ENCODE measurements at regions not wholly inside any gene's neighbourhood (a gene's known extent, or its start where the extent isn't known, plus 50 kb on each side); places are given as distances from the start of the nearest gene placed in this dataset.

DNA sequence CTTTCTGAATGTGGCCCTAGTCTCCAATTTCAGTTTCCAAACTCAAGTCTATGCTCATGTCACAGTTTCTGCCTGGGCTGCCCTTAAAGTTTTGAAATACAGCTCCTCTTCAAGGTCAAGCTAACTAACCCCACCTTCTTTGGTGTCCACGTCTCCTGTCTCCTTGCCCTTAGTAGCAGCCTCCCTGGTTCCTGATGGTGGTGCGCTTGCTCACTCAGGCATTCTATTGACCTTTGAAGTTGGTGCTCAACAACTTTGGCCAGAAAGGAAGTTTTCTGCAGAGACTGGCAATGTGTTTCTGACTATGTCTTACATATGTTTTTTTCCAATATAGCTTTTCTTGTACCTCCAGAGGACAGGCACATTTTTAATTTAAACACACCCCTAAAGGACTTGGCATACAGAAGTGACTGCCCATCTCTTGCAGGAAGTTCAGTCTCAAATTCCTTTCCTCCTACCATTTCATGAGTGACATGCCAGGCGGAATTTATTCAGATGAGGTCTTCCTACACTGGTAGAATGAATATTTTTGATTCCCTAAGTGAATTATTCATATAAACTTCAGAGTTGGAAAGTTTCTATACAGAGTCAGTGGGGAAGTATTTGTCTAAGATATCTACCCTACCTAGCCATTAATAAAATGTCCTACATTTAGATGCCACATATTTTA, 364.3 kb upstream of the USP24 start:
- no peak for DNase-seq (ENCODE audit: low spot score)
- no peak for TF ChIP-seq CTCF (IDR thresholded peaks at IDR 0.05; ENCODE audit: extremely low read depth, missing control alignments)

DNA sequence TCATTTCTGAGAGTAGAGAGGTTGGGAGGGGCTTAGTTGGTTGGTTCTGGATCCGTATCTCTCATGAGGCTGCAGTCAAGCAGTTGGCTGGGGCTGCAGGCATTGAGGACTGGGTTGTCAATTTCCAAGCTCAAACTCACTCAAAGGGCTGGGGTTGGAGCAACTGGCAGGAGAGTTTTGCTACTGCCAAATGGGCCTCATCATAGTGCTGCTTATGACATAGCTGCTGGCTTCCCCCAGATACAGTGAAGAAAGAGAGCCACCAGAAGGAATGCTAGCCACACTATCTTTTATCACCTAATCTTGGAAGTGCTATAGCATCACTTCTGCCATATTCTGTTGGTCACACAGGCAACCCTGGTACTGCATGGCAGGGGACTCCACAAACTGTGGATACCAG, 363.5 kb upstream of the USP24 start:
- DNase-seq (ENCODE audit: low spot score) = no peak

GRCh38 chr1:55575571-55576279, 360.6 kb upstream of the USP24 start:
- no peak for DNase-seq (ENCODE audit: low spot score)
- TF ChIP-seq CTCF (IDR thresholded peaks at IDR 0.05; ENCODE audit: extremely low read depth, missing control alignments) = no peak

More for the DNA sequence above, 363.5 kb upstream of the USP24 start:
- TF ChIP-seq CTCF (IDR thresholded peaks at IDR 0.05; ENCODE audit: extremely low read depth, missing control alignments) = no peak

- TF ChIP-seq CTCF (IDR thresholded peaks at IDR 0.05; ENCODE audit: extremely low read depth, missing control alignments) = no peak
- no peak for DNase-seq (ENCODE audit: low spot score)
Observed at GRCh38 chr1:55574691-55575225, 359.6 kb upstream of the USP24 start.

- no peak for TF ChIP-seq CTCF (IDR thresholded peaks at IDR 0.05; ENCODE audit: extremely low read depth, missing control alignments)
- no peak for DNase-seq (ENCODE audit: low spot score)
Observed at GRCh38 chr1:55572878-55573734, 357.9 kb upstream of the USP24 start.

GRCh38 chr1:55571767-55572166, 356.6 kb upstream of the USP24 start:
- TF ChIP-seq CTCF (IDR thresholded peaks at IDR 0.05; ENCODE audit: extremely low read depth, missing control alignments) = no peak
- DNase-seq (ENCODE audit: low spot score) = no peak

All from GM20000 (cell line).